GM19023 (cell line): ENCODE measurements at regions not wholly inside any gene's neighbourhood (a gene's known extent, or its start where the extent isn't known, plus 50 kb on each side); places are given as distances from the start of the nearest gene placed in this dataset.

Source experiments
- ATAC-seq: cut with Tn5 transposase; IDR thresholded peaks from one replicate; pipeline ENCODE4 v1.9.1; 2021; ENCODE audit warnings: mild to moderate bottlenecking, moderate library complexity; ENCODE audit not compliant: unreplicated experiment

GRCh38 chr9:105912157-105912862 lies 218.0 kb downstream of the TMEM38B start:
- ATAC-seq, result no peak

GRCh38 chr9:105912863-105913516 lies 218.6 kb downstream of the TMEM38B start:
- ATAC-seq, result no peak

GRCh38 chr9:105921057-105921726 lies 226.9 kb downstream of the TMEM38B start:
- no peak for ATAC-seq

- ATAC-seq, result no peak
Observed at GRCh38 chr9:105928416-105928815, 234.1 kb downstream of the TMEM38B start.

GRCh38 chr9:105930011-105930627 lies 235.8 kb downstream of the TMEM38B start:
- no peak for ATAC-seq

- no peak for ATAC-seq
Observed at GRCh38 chr9:105932276-105932675, 237.9 kb downstream of the TMEM38B start.

- no peak for ATAC-seq
Observed at GRCh38 chr9:105950448-105950847, 256.1 kb downstream of the TMEM38B start.

- no peak for ATAC-seq
Observed at GRCh38 chr9:105950894-105951293, 256.6 kb downstream of the TMEM38B start.

GRCh38 chr9:105954517-105954916 lies 260.2 kb downstream of the TMEM38B start:
- no peak for ATAC-seq

GRCh38 chr9:105957830-105958229 lies 263.5 kb downstream of the TMEM38B start:
- no peak for ATAC-seq

GRCh38 chr9:105958587-105958986 lies 264.2 kb downstream of the TMEM38B start:
- ATAC-seq, result no peak

GRCh38 chr9:105959531-105959930 lies 265.2 kb downstream of the TMEM38B start:
- no peak for ATAC-seq

- no peak for ATAC-seq
Observed at GRCh38 chr9:105963343-105964099, 269.2 kb downstream of the TMEM38B start.

- ATAC-seq, result no peak
Observed at GRCh38 chr9:105964156-105964555, 269.8 kb downstream of the TMEM38B start.

GRCh38 chr9:105966834-105967233 lies 272.5 kb downstream of the TMEM38B start:
- no peak for ATAC-seq

- no peak for ATAC-seq
Observed at GRCh38 chr9:105967248-105967647, 272.9 kb downstream of the TMEM38B start.

- no peak for ATAC-seq
Observed at GRCh38 chr9:105967797-105968196, 273.5 kb downstream of the TMEM38B start.

- ATAC-seq, result no peak
Observed at GRCh38 chr9:105968811-105969466, 274.6 kb downstream of the TMEM38B start.

- no peak for ATAC-seq
Observed at GRCh38 chr9:105969636-105970035, 275.3 kb downstream of the TMEM38B start.

- no peak for ATAC-seq
Observed at GRCh38 chr9:105971986-105972385, 277.6 kb downstream of the TMEM38B start.
